ENCODE measurements at regions not wholly inside any gene's neighbourhood (a gene's known extent, or its start where the extent isn't known, plus 50 kb on each side); places are given as distances from the start of the nearest gene placed in this dataset.

- TF ChIP-seq CTCF (IDR thresholded peaks at IDR 0.05) = peak; percentile 87
Measured at GRCh38 chr20:7285918-7286556, 518.6 kb downstream of the BMP2 start.

- TF ChIP-seq CTCF (IDR thresholded peaks at IDR 0.05) = no peak
Measured at GRCh38 chr20:7291323-7291943, 523.9 kb downstream of the BMP2 start.

- no peak for TF ChIP-seq CTCF (IDR thresholded peaks at IDR 0.05)
Measured at GRCh38 chr20:7291946-7292345, 524.5 kb downstream of the BMP2 start.

GRCh38 chr20:7294816-7295360, 527.4 kb downstream of the BMP2 start:
- no peak for TF ChIP-seq CTCF (IDR thresholded peaks at IDR 0.05)

- TF ChIP-seq CTCF (IDR thresholded peaks at IDR 0.05) = no peak
Measured at GRCh38 chr20:7301807-7302206, 534.3 kb downstream of the BMP2 start.

GRCh38 chr20:7302250-7302649, 534.8 kb downstream of the BMP2 start:
- no peak for TF ChIP-seq CTCF (IDR thresholded peaks at IDR 0.05)

- TF ChIP-seq CTCF (IDR thresholded peaks at IDR 0.05) = no peak
Measured at GRCh38 chr20:7305976-7306375, 538.5 kb downstream of the BMP2 start.
